DOHH2 (cell line): ENCODE measurements at regions not wholly inside any gene's neighbourhood (a gene's known extent, or its start where the extent isn't known, plus 50 kb on each side); places are given as distances from the start of the nearest gene placed in this dataset.

Experiments used
- EZH2phosphoT487 ChIP-seq: fragments of 200-600 bp; sonication (generic); IDR thresholded peaks from 2 replicates; pipeline ENCODE4 v1.6.1; 2017; ENCODE audit warnings: borderline replicate concordance, mild to moderate bottlenecking, antibody characterized with exemption, low read length, moderate library complexity, mixed read lengths
- TF ChIP-seq, protein P1 (sequence below): fragments of 200-600 bp; sonication (generic); IDR thresholded peaks from one replicate; pipeline ENCODE4 v1.5.1; 2014; ENCODE audit warnings: antibody characterized with exemption, mild to moderate bottlenecking, low read depth, low read length; ENCODE audit not compliant: poor library complexity, severe bottlenecking

DNA sequence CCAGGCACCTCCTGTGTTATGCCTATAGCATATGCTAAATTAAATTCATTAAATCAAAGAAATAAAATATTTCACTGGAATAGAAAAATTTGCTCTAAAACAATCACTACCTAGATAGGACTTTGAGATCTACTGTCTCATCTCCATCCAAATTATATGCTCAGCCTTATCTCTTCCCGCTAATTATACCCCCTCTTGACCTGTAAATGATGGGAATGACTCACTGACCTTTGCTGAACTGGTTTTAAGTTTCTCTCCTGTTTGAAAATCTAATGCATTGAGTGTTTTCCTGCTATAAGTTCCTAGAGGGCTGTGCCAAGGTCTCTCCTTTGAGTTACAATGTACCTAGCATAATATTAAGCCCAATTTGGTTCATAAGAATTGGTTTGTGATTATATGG, 110.1 kb downstream of the BMP2 start:
- TF ChIP-seq, protein P1, sequence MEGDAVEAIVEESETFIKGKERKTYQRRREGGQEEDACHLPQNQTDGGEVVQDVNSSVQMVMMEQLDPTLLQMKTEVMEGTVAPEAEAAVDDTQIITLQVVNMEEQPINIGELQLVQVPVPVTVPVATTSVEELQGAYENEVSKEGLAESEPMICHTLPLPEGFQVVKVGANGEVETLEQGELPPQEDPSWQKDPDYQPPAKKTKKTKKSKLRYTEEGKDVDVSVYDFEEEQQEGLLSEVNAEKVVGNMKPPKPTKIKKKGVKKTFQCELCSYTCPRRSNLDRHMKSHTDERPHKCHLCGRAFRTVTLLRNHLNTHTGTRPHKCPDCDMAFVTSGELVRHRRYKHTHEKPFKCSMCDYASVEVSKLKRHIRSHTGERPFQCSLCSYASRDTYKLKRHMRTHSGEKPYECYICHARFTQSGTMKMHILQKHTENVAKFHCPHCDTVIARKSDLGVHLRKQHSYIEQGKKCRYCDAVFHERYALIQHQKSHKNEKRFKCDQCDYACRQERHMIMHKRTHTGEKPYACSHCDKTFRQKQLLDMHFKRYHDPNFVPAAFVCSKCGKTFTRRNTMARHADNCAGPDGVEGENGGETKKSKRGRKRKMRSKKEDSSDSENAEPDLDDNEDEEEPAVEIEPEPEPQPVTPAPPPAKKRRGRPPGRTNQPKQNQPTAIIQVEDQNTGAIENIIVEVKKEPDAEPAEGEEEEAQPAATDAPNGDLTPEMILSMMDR: no peak
- no peak for TF ChIP-seq EZH2phosphoT487
